A549 (cell line): ENCODE measurements at regions not wholly inside any gene's neighbourhood (a gene's known extent, or its start where the extent isn't known, plus 50 kb on each side); places are given as distances from the start of the nearest gene placed in this dataset.

Experiments used
- ATAC-seq, 2 experiments: fragments of 200-7000 bp in 1 of 2; fragments of >200 bp in 1 of 2; cut with Nextera tagmentation in 1 of 2; cut with Tn5 transposase in 1 of 2; 3 replicates each; pipeline versions ENCODE4 v1.8.0 to v1.9.1; 2018 to 2020; ENCODE audit warnings: mild to moderate bottlenecking in 1 of 2, moderate library complexity in 1 of 2
- CTCF ChIA-PET: fragments of 300-600 bp; sonication (Branson Sonifier 250); formaldehyde crosslinking; extraction: SDS; loops from one replicate; lab custom pipeline; 2021; ENCODE audit warnings: antibody characterized with exemption, inconsistent platforms; lab: Yijun Ruan, JAX
- POLR2A ChIA-PET: fragments of 350-600 bp; formaldehyde crosslinking; extraction: SDS; loops from one replicate; lab custom pipeline; 2021; ENCODE audit warnings: antibody characterized with exemption, inconsistent platforms; lab: Yijun Ruan, JAX
- DNase-seq, 2 experiments: peaks; one replicate each; pipeline versions ENCODE4 v3.0.0 to v3.0.0-alpha.2; 2011 to 2016; ENCODE audit warnings: low read depth in 1 of 2, low spot score in 1 of 2
- FAIRE-seq: peaks from 2 replicates; lab custom pipeline; 2011; peaks lifted over from hg19 to GRCh38; lab: Jason Lieb, UNC
- H3K27ac ChIP-seq, 2 experiments: fragments of >200 bp; sonication (Bioruptor Twin); formaldehyde crosslinking; 3 replicates each; pipeline ENCODE4 v1.5.1; 2016 to 2017
- H3K4me1 ChIP-seq: fragments of >200 bp; sonication (Bioruptor Twin); formaldehyde crosslinking; 3 replicates; pipeline ENCODE4 v1.6.1; 2016
- H3K4me2 ChIP-seq: fragments of >200 bp; sonication (Bioruptor Twin); formaldehyde crosslinking; 3 replicates; pipeline ENCODE4 v1.6.1; 2016
- H3K4me3 ChIP-seq: fragments of >200 bp; sonication (Bioruptor Twin); formaldehyde crosslinking; 3 replicates; pipeline ENCODE4 v1.5.1; 2016
- H3K9me3 ChIP-seq: fragments of >200 bp; sonication (Bioruptor Twin); formaldehyde crosslinking; 3 replicates; pipeline ENCODE4 v1.6.1; 2016
- BCL3 ChIP-seq: fragments of >200 bp; sonication (Bioruptor Twin); formaldehyde crosslinking; IDR thresholded peaks from 3 replicates; pipeline ENCODE4 v1.6.1; 2016
- CBX8 ChIP-seq: fragments of 200-600 bp; sonication (generic); IDR thresholded peaks from 2 replicates; pipeline ENCODE4 v1.6.1; 2016
- EHF ChIP-seq: fragments of 250-450 bp; sonication (Bioruptor Pico); IDR thresholded peaks from 2 replicates; pipeline ENCODE4 v1.5.0; 2020; ENCODE audit warnings: mild to moderate bottlenecking
- EHMT2 ChIP-seq: fragments of 200-600 bp; sonication (generic); IDR thresholded peaks from 2 replicates; pipeline ENCODE4 v1.6.1; 2016; ENCODE audit warnings: antibody characterized with exemption, low read depth, mild to moderate bottlenecking, moderate library complexity
- EP300 ChIP-seq, 2 experiments: fragments of >200 bp; sonication (Bioruptor Twin); formaldehyde crosslinking; IDR thresholded peaks; 2 replicates in 1 of 2; 3 replicates in 1 of 2; pipeline ENCODE4 v1.6.1; 2016 to 2017
- FOSB ChIP-seq: fragments of 250-450 bp; sonication (Bioruptor Pico); IDR thresholded peaks from 2 replicates; pipeline ENCODE4 v1.5.0; 2020; ENCODE audit warnings: mild to moderate bottlenecking, moderate library complexity
- FOSL2 ChIP-seq, 2 experiments: fragments of 450-650 bp in 1 of 2; fragments of >200 bp in 1 of 2; sonication (Bioruptor Twin) in 1 of 2; formaldehyde crosslinking; IDR thresholded peaks; 2 replicates each; pipeline versions ENCODE4 v1.5.0 to v1.6.1; 2016 to 2020; ENCODE audit warnings: mild to moderate bottlenecking in 1 of 2, moderate library complexity in 1 of 2
- FOXS1 ChIP-seq: fragments of 250-450 bp; sonication (Bioruptor Pico); IDR thresholded peaks from 2 replicates; pipeline ENCODE4 v1.5.0; 2020; ENCODE audit warnings: mild to moderate bottlenecking, moderate library complexity
- HDAC2 ChIP-seq: fragments of 200-600 bp; sonication (generic); IDR thresholded peaks from 2 replicates; pipeline ENCODE4 v1.6.1; 2016
- JUN ChIP-seq, 2 experiments: fragments of >200 bp; sonication (Bioruptor Twin); formaldehyde crosslinking; IDR thresholded peaks; 2 replicates in 1 of 2; 3 replicates in 1 of 2; pipeline ENCODE4 v1.6.1; 2016 to 2017
- JUNB ChIP-seq: fragments of >200 bp; sonication (Bioruptor Twin); formaldehyde crosslinking; IDR thresholded peaks from 2 replicates; pipeline ENCODE4 v1.6.1; 2016
- KDM1A ChIP-seq: fragments of 200-600 bp; sonication (generic); IDR thresholded peaks from 2 replicates; pipeline ENCODE4 v1.6.1; 2016; ENCODE audit warnings: low read depth, mild to moderate bottlenecking
- NR3C1 ChIP-seq: fragments of >200 bp; sonication (Bioruptor Twin); formaldehyde crosslinking; IDR thresholded peaks from 3 replicates; pipeline ENCODE4 v1.6.1; 2017
- PBX3 ChIP-seq: IDR thresholded peaks from 2 replicates; pipeline ENCODE4 v1.6.1; 2012
- PHF8 ChIP-seq: fragments of 200-600 bp; sonication (generic); IDR thresholded peaks from 2 replicates; pipeline ENCODE4 v1.6.1; 2016; ENCODE audit warnings: low read depth, mild to moderate bottlenecking, antibody characterized with exemption, moderate library complexity, borderline replicate concordance
- POLR2A ChIP-seq: IDR thresholded peaks from 2 replicates; pipeline ENCODE4 v1.6.1; 2012; ENCODE audit warnings: mild to moderate bottlenecking, low read length
- POLR2AphosphoS2 ChIP-seq: conservative IDR thresholded peaks from 2 replicates; pipeline ENCODE4 v1.6.1; 2012; ENCODE audit warnings: low read length, improper control_type of control experiment, inconsistent platforms
- RCOR1 ChIP-seq: fragments of 150-350 bp; IDR thresholded peaks from 2 replicates; pipeline ENCODE4 v1.6.1; 2014; ENCODE audit warnings: antibody characterized with exemption, low read length, low read depth
- RFX5 ChIP-seq: fragments of 450-650 bp; IDR thresholded peaks from 2 replicates; pipeline ENCODE4 v1.7.1; 2014; ENCODE audit warnings: antibody characterized with exemption, mild to moderate bottlenecking, moderate library complexity
- SMC3 ChIP-seq: fragments of >200 bp; sonication (Bioruptor Twin); formaldehyde crosslinking; IDR thresholded peaks from 3 replicates; pipeline ENCODE4 v1.6.1; 2018; ENCODE audit warnings: inconsistent platforms
- TP53 ChIP-seq: fragments of 250-450 bp; sonication (Bioruptor Pico); IDR thresholded peaks from 2 replicates; pipeline ENCODE4 v1.5.0; 2021; ENCODE audit warnings: mild to moderate bottlenecking, moderate library complexity
- ZC3H11A ChIP-seq: fragments of 450-650 bp; IDR thresholded peaks from 2 replicates; pipeline ENCODE4 v1.6.1; 2014; ENCODE audit warnings: antibody characterized with exemption, mild to moderate bottlenecking
- ZFP36 ChIP-seq: fragments of 450-650 bp; IDR thresholded peaks from 2 replicates; pipeline ENCODE4 v1.6.1; 2014; ENCODE audit warnings: borderline replicate concordance; ENCODE audit not compliant: partially characterized antibody
- WGBS: methylation state at CpG from one replicate; pipeline ENCODE4 v1.1.6; 2017; ENCODE audit errors: missing lambda C conversion rate; 5-methylcytosine and 5-hydroxymethylcytosine counted together
- TF ChIP-seq, protein P1 (sequence below): IDR thresholded peaks from 2 replicates; pipeline ENCODE4 v1.6.1; 2012; ENCODE audit warnings: low read depth, borderline replicate concordance
- TF ChIP-seq, protein P2 (sequence below): fragments of 150-350 bp; IDR thresholded peaks from 2 replicates; pipeline ENCODE4 v1.6.1; 2014; ENCODE audit warnings: low read depth, mild to moderate bottlenecking, low read length
- TF ChIP-seq, protein P3 (sequence below): fragments of 200-600 bp; sonication (generic); IDR thresholded peaks from 2 replicates; pipeline ENCODE4 v1.6.1; 2016; ENCODE audit warnings: antibody characterized with exemption, mild to moderate bottlenecking, moderate library complexity

DNA sequence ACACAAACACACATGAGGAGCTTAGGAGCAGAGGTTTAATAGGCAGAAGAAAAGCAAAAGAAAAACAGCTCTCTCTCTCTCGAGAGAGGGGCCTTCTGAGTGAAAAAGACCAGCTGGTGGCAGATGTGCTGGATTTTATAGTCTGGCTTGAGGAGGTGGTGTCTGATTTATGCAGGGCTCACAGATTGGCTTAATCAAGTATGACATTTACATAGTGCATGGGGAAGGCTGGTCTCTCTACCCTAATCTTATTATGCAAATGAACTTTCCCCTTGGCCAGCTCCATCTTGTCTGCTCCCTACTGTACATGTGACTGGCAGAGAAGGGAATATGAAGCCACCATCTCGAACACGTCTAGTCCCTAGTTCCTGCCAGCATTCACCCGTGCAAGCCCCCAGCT, 219.5 kb upstream of the ZNF804B start:
- H3K4me3 ChIP-seq = no peak overlapping the region
- ATAC-seq (no peak), FAIRE-seq (no peak)

DNA sequence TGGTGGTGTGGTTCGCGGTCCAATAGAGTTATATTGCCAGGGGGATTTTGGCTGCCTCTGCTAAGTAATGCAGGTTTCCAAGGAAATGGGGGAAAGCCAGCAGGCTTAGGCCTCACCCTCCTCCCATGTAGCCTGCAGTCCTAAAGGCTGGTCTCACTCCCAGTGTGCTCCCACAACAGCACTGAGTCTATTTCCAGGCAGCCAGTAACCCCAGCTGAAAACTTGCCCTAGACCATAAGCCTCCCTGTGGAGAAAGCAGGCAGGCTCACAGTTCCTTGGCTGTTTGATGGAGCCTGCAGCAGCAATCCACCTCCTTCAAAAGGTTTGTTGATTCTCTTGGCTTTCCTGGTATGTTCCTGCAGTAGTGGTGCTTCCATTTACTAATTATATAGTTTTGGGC, 220.0 kb upstream of the ZNF804B start:
- Histone ChIP-seq H3K4me1 (no peaks in the 10 kb centered on the region), H3K27ac (no peak overlapping the region), H3K9me3 (no peaks in the 10 kb centered on the region), H3K4me2 (no peak overlapping the region), H3K4me3 (no peak overlapping the region)
- TF ChIP-seq EP300 (IDR thresholded peaks at IDR 0.05) (no peak), RFX5 (no peak), KDM1A (no peak), PHF8 (no peak), TP53 (CRISPR knock-in tag) (no peak), EHMT2 (no peak), JUN (IDR thresholded peaks at IDR 0.05) (no peak), CBX8 (no peak), RCOR1 (no peak), ZC3H11A (no peak), FOSL2 (IDR thresholded peaks at IDR 0.05) (no peak), FOSL2 (CRISPR knock-in tag; IDR thresholded peaks at IDR 0.05) (no peak), ZFP36 (no peak), BCL3 (no peak), PBX3 (no peak), POLR2AphosphoS2 (no peak), HDAC2 (no peak), FOXS1 (CRISPR knock-in tag) (no peak), SMC3 (no peak)
- TF ChIP-seq, protein P1, sequence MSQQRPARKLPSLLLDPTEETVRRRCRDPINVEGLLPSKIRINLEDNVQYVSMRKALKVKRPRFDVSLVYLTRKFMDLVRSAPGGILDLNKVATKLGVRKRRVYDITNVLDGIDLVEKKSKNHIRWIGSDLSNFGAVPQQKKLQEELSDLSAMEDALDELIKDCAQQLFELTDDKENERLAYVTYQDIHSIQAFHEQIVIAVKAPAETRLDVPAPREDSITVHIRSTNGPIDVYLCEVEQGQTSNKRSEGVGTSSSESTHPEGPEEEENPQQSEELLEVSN = no peak
- no CpG with 5 or more reads among the region's 2 CpGs for WGBS
- DNase-seq = no peak
- ChIA-PET CTCF (interaction anchor here (1.3 kb wide), 1 partner anchor 188 kb away, joined by 3 read pairs; no protein-coding TSS in a partner anchor), POLR2A (no interaction called here)
- no peak for ATAC-seq
- no peak for FAIRE-seq

More for the DNA sequence above, 219.5 kb upstream of the ZNF804B start:
- CTCF ChIA-PET = interaction anchor here (1.3 kb wide), 1 partner anchor 188 kb away, joined by 3 read pairs; no protein-coding TSS in a partner anchor
- Histone ChIP-seq H3K27ac (no peak overlapping the region), H3K9me3 (no peaks in the 10 kb centered on the region), H3K4me1 (no peaks in the 10 kb centered on the region), H3K4me2 (no peak overlapping the region)
- 0% methylated on average over 4 of the region's 4 CpGs for WGBS
- DNase-seq = no peak
- POLR2A ChIA-PET = no interaction called here
- TF ChIP-seq FOSB (CRISPR knock-in tag) (no peak), RFX5 (no peak), POLR2A (no peak), NR3C1 (no peak), PHF8 (no peak), JUNB (no peak), EHF (CRISPR knock-in tag) (no peak), ZFP36 (no peak), SMC3 (no peak)
- TF ChIP-seq, protein P2, sequence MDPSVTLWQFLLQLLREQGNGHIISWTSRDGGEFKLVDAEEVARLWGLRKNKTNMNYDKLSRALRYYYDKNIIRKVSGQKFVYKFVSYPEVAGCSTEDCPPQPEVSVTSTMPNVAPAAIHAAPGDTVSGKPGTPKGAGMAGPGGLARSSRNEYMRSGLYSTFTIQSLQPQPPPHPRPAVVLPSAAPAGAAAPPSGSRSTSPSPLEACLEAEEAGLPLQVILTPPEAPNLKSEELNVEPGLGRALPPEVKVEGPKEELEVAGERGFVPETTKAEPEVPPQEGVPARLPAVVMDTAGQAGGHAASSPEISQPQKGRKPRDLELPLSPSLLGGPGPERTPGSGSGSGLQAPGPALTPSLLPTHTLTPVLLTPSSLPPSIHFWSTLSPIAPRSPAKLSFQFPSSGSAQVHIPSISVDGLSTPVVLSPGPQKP = no peak
- TF ChIP-seq, protein P3, sequence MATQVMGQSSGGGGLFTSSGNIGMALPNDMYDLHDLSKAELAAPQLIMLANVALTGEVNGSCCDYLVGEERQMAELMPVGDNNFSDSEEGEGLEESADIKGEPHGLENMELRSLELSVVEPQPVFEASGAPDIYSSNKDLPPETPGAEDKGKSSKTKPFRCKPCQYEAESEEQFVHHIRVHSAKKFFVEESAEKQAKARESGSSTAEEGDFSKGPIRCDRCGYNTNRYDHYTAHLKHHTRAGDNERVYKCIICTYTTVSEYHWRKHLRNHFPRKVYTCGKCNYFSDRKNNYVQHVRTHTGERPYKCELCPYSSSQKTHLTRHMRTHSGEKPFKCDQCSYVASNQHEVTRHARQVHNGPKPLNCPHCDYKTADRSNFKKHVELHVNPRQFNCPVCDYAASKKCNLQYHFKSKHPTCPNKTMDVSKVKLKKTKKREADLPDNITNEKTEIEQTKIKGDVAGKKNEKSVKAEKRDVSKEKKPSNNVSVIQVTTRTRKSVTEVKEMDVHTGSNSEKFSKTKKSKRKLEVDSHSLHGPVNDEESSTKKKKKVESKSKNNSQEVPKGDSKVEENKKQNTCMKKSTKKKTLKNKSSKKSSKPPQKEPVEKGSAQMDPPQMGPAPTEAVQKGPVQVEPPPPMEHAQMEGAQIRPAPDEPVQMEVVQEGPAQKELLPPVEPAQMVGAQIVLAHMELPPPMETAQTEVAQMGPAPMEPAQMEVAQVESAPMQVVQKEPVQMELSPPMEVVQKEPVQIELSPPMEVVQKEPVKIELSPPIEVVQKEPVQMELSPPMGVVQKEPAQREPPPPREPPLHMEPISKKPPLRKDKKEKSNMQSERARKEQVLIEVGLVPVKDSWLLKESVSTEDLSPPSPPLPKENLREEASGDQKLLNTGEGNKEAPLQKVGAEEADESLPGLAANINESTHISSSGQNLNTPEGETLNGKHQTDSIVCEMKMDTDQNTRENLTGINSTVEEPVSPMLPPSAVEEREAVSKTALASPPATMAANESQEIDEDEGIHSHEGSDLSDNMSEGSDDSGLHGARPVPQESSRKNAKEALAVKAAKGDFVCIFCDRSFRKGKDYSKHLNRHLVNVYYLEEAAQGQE = no peak
